Endothelial cell of umbilical vein (primary cell): ENCODE measurements at regions not wholly inside any gene's neighbourhood (a gene's known extent, or its start where the extent isn't known, plus 50 kb on each side); places are given as distances from the start of the nearest gene placed in this dataset.

Experiments used
- BruUV-seq: library from RNA; stranded (reverse); fragments of 400-500 nt; replicated peaks from 2 replicates; lab custom pipeline; 2021; lab: Mats Ljungman, UMichigan
- CTCF ChIA-PET: fragments of 300-600, 350-600 bp; sonication (Branson Sonifier 250); formaldehyde crosslinking; loops from one replicate; lab custom pipeline; 2021; ENCODE audit warnings: antibody characterized with exemption, inconsistent platforms; lab: Charles Lee
- POLR2A ChIA-PET: fragments of 300-600, 350-600 bp; sonication (Branson Sonifier 250); formaldehyde crosslinking; loops from one replicate; lab custom pipeline; 2021; ENCODE audit warnings: antibody characterized with exemption, inconsistent platforms; lab: Charles Lee
- DNase-seq: peaks from one replicate; pipeline ENCODE4 v3.0.0-alpha.2; 2011; ENCODE audit warnings: low read depth, low spot score
- FAIRE-seq: peaks from 2 replicates; lab custom pipeline; 2011; peaks lifted over from hg19 to GRCh38; lab: Jason Lieb, UNC
- H2AFZ ChIP-seq: 2 replicates; pipeline ENCODE4 v1.6.0; 2012; ENCODE audit warnings: low read depth, low read length, control low read depth, inconsistent platforms
- H3K27ac ChIP-seq: 2 replicates; pipeline ENCODE4 v1.5.1; 2011; ENCODE audit warnings: low read depth, mild to moderate bottlenecking, control low read depth, low read length, moderate library complexity; ENCODE audit not compliant: insufficient read depth
- H3K27me3 ChIP-seq, 2 experiments: 2 replicates each; pipeline versions ENCODE4 v1.6.0 to v1.6.1; 2011; ENCODE audit warnings: low read length in 2 of 2, mixed read lengths in 1 of 2; ENCODE audit not compliant: control insufficient read depth in 2 of 2, insufficient read depth in 2 of 2
- H3K36me3 ChIP-seq, 2 experiments: 2 replicates in 1 of 2; 3 replicates in 1 of 2; pipeline ENCODE4 v1.5.1; 2011; ENCODE audit warnings: low read length in 2 of 2, mild to moderate bottlenecking in 1 of 2, moderate library complexity in 1 of 2; ENCODE audit not compliant: control insufficient read depth in 2 of 2, insufficient read depth in 2 of 2; ENCODE audit errors: extremely low read depth in 1 of 2
- H3K4me1 ChIP-seq: 3 replicates; pipeline ENCODE4 v1.5.1; 2011; ENCODE audit warnings: mild to moderate bottlenecking, low read length; ENCODE audit not compliant: control insufficient read depth, insufficient read depth; ENCODE audit errors: extremely low read depth
- H3K4me2 ChIP-seq: 2 replicates; pipeline ENCODE4 v1.6.1; 2011; ENCODE audit warnings: low read length, control low read depth, mixed read lengths; ENCODE audit not compliant: insufficient read depth
- H3K4me3 ChIP-seq, 3 experiments: fragments of 200-600 bp in 1 of 3; sonication (generic), shearing (Covaris generic) in 1 of 3; replicated peaks in 1 of 3; 2 replicates each; pipeline ENCODE4 v1.5.1; 2011 to 2016; ENCODE audit warnings: control low read depth in 3 of 3, low read length in 3 of 3, mild to moderate bottlenecking in 2 of 3, inconsistent platforms in 1 of 3, low read depth in 1 of 3, moderate library complexity in 1 of 3; ENCODE audit not compliant: insufficient read depth in 1 of 3
- H3K79me2 ChIP-seq: 2 replicates; pipeline ENCODE4 v1.6.0; 2012; ENCODE audit warnings: low read length, inconsistent platforms; ENCODE audit not compliant: control insufficient read depth, insufficient read depth
- H3K9ac ChIP-seq: replicated peaks from 2 replicates; pipeline ENCODE3; 2011; ENCODE audit warnings: low read length, control low read depth; ENCODE audit not compliant: insufficient read depth; ENCODE audit errors: extremely low read depth
- H3K9me1 ChIP-seq: replicated peaks from 3 replicates; pipeline ENCODE4 v1.6.0; 2011; ENCODE audit warnings: mild to moderate bottlenecking, low read length; ENCODE audit not compliant: control insufficient read depth, insufficient read depth; ENCODE audit errors: extremely low read depth
- H3K9me3 ChIP-seq: replicated peaks from 2 replicates; pipeline ENCODE4 v1.5.1; 2012; ENCODE audit warnings: low read length, inconsistent platforms; ENCODE audit not compliant: control insufficient read depth, insufficient read depth
- H4K20me1 ChIP-seq: replicated peaks from 2 replicates; pipeline ENCODE3; 2011; ENCODE audit warnings: mild to moderate bottlenecking, low read length; ENCODE audit not compliant: control insufficient read depth, insufficient read depth; ENCODE audit errors: extremely low read depth
- CTCF ChIP-seq, 2 donors: IDR thresholded peaks; 1 replicate in 1 of 2; 2 replicates in 1 of 2; pipeline ENCODE4 v1.5.1; 2011; ENCODE audit warnings: low read length in 2 of 2, mild to moderate bottlenecking in 2 of 2, moderate library complexity in 2 of 2, control low read depth in 1 of 2, inconsistent platforms in 1 of 2, low read depth in 1 of 2; ENCODE audit not compliant: insufficient read depth in 1 of 2; ENCODE audit errors: extremely low read depth in 1 of 2
- FOS ChIP-seq: IDR thresholded peaks from 2 replicates; pipeline ENCODE4 v1.6.1; 2011; ENCODE audit warnings: mild to moderate bottlenecking, low read length, moderate library complexity, borderline replicate concordance; ENCODE audit not compliant: insufficient read depth
- GATA2 ChIP-seq: IDR thresholded peaks from 2 replicates; pipeline ENCODE4 v1.7.0; 2011; ENCODE audit warnings: low read depth, mild to moderate bottlenecking, moderate library complexity, mixed read lengths, low read length; ENCODE audit not compliant: insufficient read length, insufficient read depth
- MYC ChIP-seq: IDR thresholded peaks from one replicate; pipeline ENCODE4 v1.6.1; 2011; ENCODE audit warnings: mild to moderate bottlenecking, low read depth, low read length
- POLR2A ChIP-seq: IDR thresholded peaks from 2 replicates; pipeline ENCODE4 v1.6.1; 2012; ENCODE audit warnings: low read depth, mild to moderate bottlenecking, control low read depth, low read length
- dilution Hi-C: fragments of 300-500 bp; cut with MboI; formaldehyde crosslinking; loops from one replicate; pipeline ENCODE4 v1.15.0; 2019; ENCODE audit warnings: low sequenced_read_pairs; ENCODE audit not compliant: extremely low pct_ligation_motif_present
- intact Hi-C: fragments of 100-400 bp; cut with micrococcal nuclease; formaldehyde crosslinking; loops from one replicate; pipeline ENCODE4 v1.10.0; 2022
- TF ChIP-seq, protein P1 (sequence below): IDR thresholded peaks from 2 replicates; pipeline ENCODE4 v1.6.1; 2011; ENCODE audit not compliant: insufficient read depth, insufficient read length

DNA sequence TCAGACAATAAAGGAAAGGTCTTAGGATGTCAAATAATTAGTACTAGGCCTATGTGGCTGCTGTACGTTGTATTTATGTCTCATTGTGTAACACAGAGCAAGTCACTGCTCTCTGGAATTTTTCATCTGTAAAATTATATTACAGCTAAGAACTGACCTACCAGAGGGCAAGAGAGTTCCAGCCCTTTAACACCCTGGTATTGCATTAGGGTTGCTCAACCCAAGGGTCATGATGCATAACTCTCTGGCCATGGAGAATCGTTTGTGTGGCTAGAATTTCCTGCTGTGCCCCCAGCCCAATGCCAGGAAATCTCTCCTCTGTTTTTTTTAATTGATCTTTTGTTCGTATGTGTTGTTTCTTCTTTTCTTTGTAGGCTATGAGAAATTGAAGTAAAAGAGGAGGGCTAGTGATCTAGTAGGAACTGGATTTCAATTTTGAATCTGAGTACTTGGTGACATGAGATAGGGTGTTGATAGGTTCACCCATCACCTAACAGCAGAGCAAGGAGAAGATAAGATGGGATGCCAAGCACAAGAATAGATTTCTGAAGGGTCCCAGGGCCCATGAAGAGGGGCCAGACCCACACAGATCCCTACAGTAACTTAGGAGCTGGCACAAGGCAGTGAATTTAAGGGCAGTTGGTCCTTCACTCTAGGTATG, 571.2 kb upstream of the TNP1 start:
- Histone ChIP-seq H3K4me2 (no peak overlapping the region), H3K27me3 (no peaks in the 10 kb centered on the region), H3K79me2 (no peaks in the 10 kb centered on the region), H4K20me1 (no peaks in the 10 kb centered on the region), H3K9ac (no peak overlapping the region), H3K9me1 (no peaks in the 10 kb centered on the region), H3K4me1 (no peaks in the 10 kb centered on the region), H3K36me3 (no peaks in the 10 kb centered on the region), H3K4me3 (no peak overlapping the region), H3K27ac (no peak overlapping the region), H3K9me3 (no peaks in the 10 kb centered on the region), H2AFZ (no peak overlapping the region)
- TF ChIP-seq, protein P1, sequence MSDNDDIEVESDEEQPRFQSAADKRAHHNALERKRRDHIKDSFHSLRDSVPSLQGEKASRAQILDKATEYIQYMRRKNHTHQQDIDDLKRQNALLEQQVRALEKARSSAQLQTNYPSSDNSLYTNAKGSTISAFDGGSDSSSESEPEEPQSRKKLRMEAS = no peak
- TF ChIP-seq CTCF (IDR thresholded peaks at IDR 0.05; ENCODE audit: extremely low read depth in 1 of 2, insufficient read depth in 1 of 2, low read depth in 1 of 2, low read length in 2 of 2) (no peak), FOS (no peak), GATA2 (no peak), MYC (no peak), POLR2A (no peak)
- no TSS peak for BruUV-seq
- ChIA-PET POLR2A (no interaction called here), CTCF (no interaction called here)
- FAIRE-seq (no peak), DNase-seq (no peak)
- intact Hi-C loops (no loop called here), dilution Hi-C loops (no loop called here)
